ENCODE measurements at regions not wholly inside any gene's neighbourhood (a gene's known extent, or its start where the extent isn't known, plus 50 kb on each side); places are given as distances from the start of the nearest gene placed in this dataset.

- Histone ChIP-seq H3K27ac (no peak overlapping the region), H3K36me3 (no peaks in the 10 kb centered on the region), H3K4me1 (ENCODE audit: low read depth) (peaks cover 22% of the 10 kb centered on the region), H3K4me3 (no peak overlapping the region), H3K27me3 (no peaks in the 10 kb centered on the region), H3K9me3 (ENCODE audit: low read depth) (no peaks in the 10 kb centered on the region)
- no peak for DNase-seq (ENCODE audit: low read depth in 1 of 2, low spot score in 1 of 2)
- no peak for TF ChIP-seq CTCF (IDR thresholded peaks at IDR 0.05; ENCODE audit: low read depth, low read length)
These were observed 124.9 kb upstream of the ZC3H12C start for GRCh38 chr11:109968299-109968698.

- Histone ChIP-seq H3K9me3 (ENCODE audit: low read depth) (no peaks in the 10 kb centered on the region), H3K4me1 (ENCODE audit: low read depth) (peaks cover 22% of the 10 kb centered on the region), H3K27me3 (no peaks in the 10 kb centered on the region), H3K27ac (no peak overlapping the region), H3K36me3 (no peaks in the 10 kb centered on the region), H3K4me3 (no peak overlapping the region)
- no peak for TF ChIP-seq CTCF (IDR thresholded peaks at IDR 0.05; ENCODE audit: low read depth, low read length)
- no peak for DNase-seq (ENCODE audit: low read depth in 1 of 2, low spot score in 1 of 2)
These were observed 124.4 kb upstream of the ZC3H12C start for GRCh38 chr11:109968781-109969180.

GRCh38 chr11:109970516-109971183 is 122.5 kb upstream of the ZC3H12C start:
- no peak for TF ChIP-seq CTCF (IDR thresholded peaks at IDR 0.05; ENCODE audit: low read depth, low read length)
- Histone ChIP-seq H3K4me3 (no peak overlapping the region), H3K27ac (no peak overlapping the region), H3K4me1 (ENCODE audit: low read depth) (peaks cover 22% of the 10 kb centered on the region), H3K9me3 (ENCODE audit: low read depth) (no peaks in the 10 kb centered on the region), H3K36me3 (no peaks in the 10 kb centered on the region), H3K27me3 (no peaks in the 10 kb centered on the region)
- no peak for DNase-seq (ENCODE audit: low read depth in 1 of 2, low spot score in 1 of 2)

- Histone ChIP-seq H3K4me3 (no peak overlapping the region), H3K4me1 (ENCODE audit: low read depth) (peaks cover 22% of the 10 kb centered on the region), H3K36me3 (no peaks in the 10 kb centered on the region), H3K27ac (no peak overlapping the region), H3K27me3 (no peaks in the 10 kb centered on the region), H3K9me3 (ENCODE audit: low read depth) (no peaks in the 10 kb centered on the region)
- DNase-seq (ENCODE audit: low read depth in 1 of 2, low spot score in 1 of 2): peak; percentile 13 to 87
- TF ChIP-seq CTCF (IDR thresholded peaks at IDR 0.05; ENCODE audit: low read depth, low read length): no peak
These were observed 122.0 kb upstream of the ZC3H12C start for GRCh38 chr11:109971184-109971523.

GRCh38 chr11:109972181-109972715 is 120.9 kb upstream of the ZC3H12C start:
- no peak overlapping the region for H3K27ac ChIP-seq

More at GRCh38 chr11:109972181-109972715, 120.9 kb upstream of the ZC3H12C start:
- Histone ChIP-seq H3K4me1 (ENCODE audit: low read depth) (peaks cover 22% of the 10 kb centered on the region), H3K9me3 (ENCODE audit: low read depth) (no peaks in the 10 kb centered on the region), H3K36me3 (no peaks in the 10 kb centered on the region), H3K4me3 (no peak overlapping the region), H3K27me3 (no peaks in the 10 kb centered on the region)
- DNase-seq (ENCODE audit: low read depth in 1 of 2, low spot score in 1 of 2): peak in 1 of 2 donors; percentile 64
- no peak for TF ChIP-seq CTCF (IDR thresholded peaks at IDR 0.05; ENCODE audit: low read depth, low read length)
